ENCODE measurements at regions not wholly inside any gene's neighbourhood (a gene's known extent, or its start where the extent isn't known, plus 50 kb on each side); places are given as distances from the start of the nearest gene placed in this dataset.
"Not testable (repeated sequence)": the region's sequence is repeated elsewhere in the genome, so short reads cannot be mapped to it uniquely, and the experiment has no call there.

GRCh38 chrY:17599263-17599662 lies 280.8 kb downstream of the CDY2B start:
- not testable (repeated sequence) for DNase-seq (ENCODE audit: extremely low spot score, insufficient read length, low read depth); FAIRE-seq

GRCh38 chrY:17593748-17594147 lies 286.3 kb downstream of the CDY2B start:
- not testable (repeated sequence) for FAIRE-seq

GRCh38 chrY:17579956-17580519 lies 300.0 kb downstream of the CDY2B start:
- not testable (repeated sequence) for FAIRE-seq; DNase-seq (ENCODE audit: extremely low spot score, insufficient read length, low read depth)

More at GRCh38 chrY:17593748-17594147, 286.3 kb downstream of the CDY2B start:
- not testable (repeated sequence) for DNase-seq (ENCODE audit: extremely low spot score, insufficient read length, low read depth)

GRCh38 chrY:17579131-17579955 lies 300.7 kb downstream of the CDY2B start:
- peak; percentile 91 for FAIRE-seq

GRCh38 chrY:17563114-17563513 lies 316.9 kb downstream of the CDY2B start:
- not testable (repeated sequence) for FAIRE-seq; DNase-seq (ENCODE audit: extremely low spot score, insufficient read length, low read depth)

More at GRCh38 chrY:17579131-17579955, 300.7 kb downstream of the CDY2B start:
- not testable (repeated sequence) for DNase-seq (ENCODE audit: extremely low spot score, insufficient read length, low read depth)
